Activated T-cell treated with anti-CD3 and anti-CD28 coated beads for 1 hour (primary cell): ENCODE measurements at regions not wholly inside any gene's neighbourhood (a gene's known extent, or its start where the extent isn't known, plus 50 kb on each side); places are given as distances from the start of the nearest gene placed in this dataset.

Experiments used
- DNase-seq: peaks from one replicate; pipeline ENCODE4 v3.0.0-alpha.2; 2020; ENCODE audit warnings: low read depth

- no peak for DNase-seq
Measured at GRCh38 chr18:72086421-72086820, 457.7 kb downstream of the CBLN2 start.

DNA sequence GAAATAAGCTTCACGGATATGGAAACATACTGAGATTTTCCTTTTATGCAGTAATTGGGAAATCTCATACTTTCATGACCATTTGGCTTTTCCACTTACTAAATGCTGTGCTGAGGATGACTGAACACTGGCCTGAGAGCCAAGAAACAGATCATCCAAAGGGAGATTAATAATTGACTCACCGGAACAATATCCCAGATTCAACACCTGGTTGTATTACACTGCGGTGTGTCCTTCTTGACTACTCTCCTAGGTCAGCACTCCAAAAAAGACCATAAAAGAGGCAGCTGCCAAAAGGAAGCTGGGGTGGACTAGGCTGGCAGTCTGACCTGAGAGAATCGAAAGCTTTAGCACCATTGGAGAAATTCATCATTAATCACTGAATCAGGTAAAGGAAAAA, 469.1 kb downstream of the CBLN2 start:
- DNase-seq, result no peak

GRCh38 chr18:72063001-72063400, 481.1 kb downstream of the CBLN2 start:
- DNase-seq, result no peak

DNA sequence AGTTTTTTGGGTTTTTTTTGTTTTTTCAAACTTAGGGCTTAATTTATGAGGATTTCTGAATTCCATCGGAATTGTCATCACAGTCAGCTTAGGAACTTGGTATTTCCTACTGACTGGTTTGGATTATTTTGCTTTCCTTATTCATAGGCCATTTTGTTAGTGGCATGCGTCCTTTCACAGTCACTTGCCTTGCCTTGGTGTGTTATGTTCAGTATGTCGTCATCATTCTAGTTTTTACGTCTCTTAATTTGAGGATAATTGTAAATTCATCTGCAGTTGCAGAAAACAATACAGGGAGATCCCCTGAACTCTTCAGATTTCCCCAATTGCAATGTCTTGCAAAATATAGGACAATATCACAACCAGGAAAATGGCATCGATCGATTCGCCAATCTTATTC, 485.3 kb downstream of the CBLN2 start:
- DNase-seq, result no peak

GRCh38 chr18:72056171-72056570, 488.0 kb downstream of the CBLN2 start:
- DNase-seq, result no peak

GRCh38 chr18:72041313-72042032, 502.7 kb downstream of the CBLN2 start:
- no peak for DNase-seq

- no peak for DNase-seq
Measured at GRCh38 chr18:72013427-72013850, 530.7 kb downstream of the CBLN2 start.

GRCh38 chr18:71998547-71999097, 545.5 kb downstream of the CBLN2 start:
- DNase-seq, result no peak

DNA sequence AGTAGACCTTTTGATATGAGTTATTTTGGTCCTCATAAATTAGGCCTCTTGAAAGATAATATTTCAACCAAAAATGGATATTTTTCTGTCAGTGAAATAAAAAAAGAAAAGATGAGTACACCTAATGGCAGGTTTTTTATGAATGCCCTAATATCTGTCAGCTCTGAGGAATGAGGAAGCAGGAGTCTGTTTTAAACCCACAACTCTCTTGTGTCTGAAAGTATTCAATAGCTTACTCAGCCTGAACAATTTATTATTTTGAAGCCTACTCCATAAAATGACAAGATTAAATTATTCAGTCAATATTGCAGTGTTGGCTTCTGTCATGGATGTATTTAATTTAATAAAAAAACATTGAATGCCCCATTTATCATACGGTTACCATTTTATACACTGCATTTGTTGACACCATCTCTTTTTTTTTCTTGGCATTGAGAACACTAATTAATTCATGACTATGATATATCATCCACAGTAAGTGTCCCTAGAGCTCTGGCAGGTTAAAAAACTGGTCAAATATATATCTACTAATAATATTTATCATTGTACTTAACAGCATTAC, 548.2 kb downstream of the CBLN2 start:
- DNase-seq, result no peak

DNA sequence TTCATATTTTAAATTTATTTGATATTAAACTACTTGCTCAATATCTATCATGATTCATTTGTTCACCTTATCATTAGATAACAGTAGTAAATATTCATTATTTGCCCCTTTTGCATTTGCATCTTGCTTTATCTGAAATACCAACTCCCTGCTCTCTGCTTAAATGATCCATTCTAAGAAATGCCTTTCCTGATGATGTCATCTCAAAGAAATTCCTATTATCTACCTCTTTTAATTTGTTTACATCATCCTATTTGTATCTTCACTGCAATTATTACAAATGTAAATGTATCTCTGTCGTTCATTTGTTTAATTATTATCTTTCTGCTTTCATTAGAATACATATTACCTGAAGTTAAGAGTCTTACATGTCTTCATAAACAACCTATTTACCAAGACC, 549.9 kb downstream of the CBLN2 start:
- no peak for DNase-seq

DNA sequence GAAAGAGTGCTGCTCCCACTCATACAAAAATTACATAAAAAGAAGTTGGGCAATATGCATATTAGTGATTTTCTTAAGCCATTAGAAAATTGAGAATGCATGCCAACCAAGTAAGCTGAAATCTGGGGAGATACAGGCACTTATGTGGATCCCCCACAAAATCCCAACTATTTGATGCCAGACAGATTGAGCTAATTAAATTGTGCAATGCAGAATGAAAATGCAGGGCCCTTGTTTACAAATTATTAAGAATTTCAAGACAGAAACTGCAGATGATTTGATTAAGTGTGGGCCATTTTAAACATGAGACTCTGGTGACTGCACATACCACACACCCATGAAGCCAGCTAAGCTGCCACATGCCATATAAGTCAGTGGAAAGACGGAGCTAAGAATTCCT, 554.5 kb downstream of the CBLN2 start:
- DNase-seq, result no peak

DNA sequence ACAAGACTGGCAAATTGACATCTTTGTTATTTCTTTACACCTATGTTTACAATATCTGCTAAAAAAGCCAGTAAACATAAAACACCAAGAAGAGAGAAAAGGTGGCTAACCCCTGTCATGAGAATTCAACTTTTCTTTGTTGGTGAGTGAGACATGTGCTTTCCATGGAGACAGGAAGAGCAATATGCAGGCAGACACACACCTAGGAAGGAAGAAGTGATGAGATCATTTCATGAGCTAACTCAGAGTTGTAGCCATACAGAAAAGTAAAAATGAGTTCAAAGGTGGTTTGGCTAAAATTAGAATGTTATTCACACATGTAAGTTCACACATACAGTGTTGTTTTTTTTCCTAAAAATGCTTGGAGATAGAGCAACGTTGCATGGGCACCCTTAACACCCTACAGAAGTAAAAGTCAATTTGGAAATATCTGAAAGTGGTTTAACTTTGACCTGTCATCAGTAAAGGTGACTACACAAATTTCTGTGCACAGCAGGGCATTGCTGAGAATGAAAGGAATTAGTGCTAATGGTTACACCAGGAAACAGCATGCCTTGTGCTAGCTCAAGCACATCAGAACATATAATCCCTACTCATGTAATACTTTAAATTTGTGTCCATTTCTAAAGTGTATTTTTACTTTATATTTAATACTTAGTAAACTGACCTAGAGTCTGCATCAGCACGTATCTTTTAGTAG, 557.6 kb downstream of the CBLN2 start:
- no peak for DNase-seq

DNA sequence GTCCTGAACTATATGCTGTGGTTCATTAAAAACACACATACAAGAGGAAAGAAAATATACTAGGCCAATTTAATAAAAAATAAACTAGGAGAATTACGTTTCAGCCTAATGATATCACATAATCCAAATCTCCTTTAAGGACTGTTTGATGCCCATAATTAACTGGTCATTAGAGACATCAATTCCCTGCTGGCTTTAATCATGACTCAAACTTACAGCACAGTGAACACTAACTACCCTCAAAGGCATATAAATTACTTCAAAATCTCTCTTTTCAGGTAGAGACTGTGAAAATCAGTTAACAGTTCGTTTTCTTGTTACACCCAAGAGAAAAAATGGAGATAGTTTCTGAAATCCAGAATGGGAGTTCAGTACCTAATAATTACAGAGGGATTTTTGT, 567.4 kb downstream of the CBLN2 start:
- no peak for DNase-seq

DNA sequence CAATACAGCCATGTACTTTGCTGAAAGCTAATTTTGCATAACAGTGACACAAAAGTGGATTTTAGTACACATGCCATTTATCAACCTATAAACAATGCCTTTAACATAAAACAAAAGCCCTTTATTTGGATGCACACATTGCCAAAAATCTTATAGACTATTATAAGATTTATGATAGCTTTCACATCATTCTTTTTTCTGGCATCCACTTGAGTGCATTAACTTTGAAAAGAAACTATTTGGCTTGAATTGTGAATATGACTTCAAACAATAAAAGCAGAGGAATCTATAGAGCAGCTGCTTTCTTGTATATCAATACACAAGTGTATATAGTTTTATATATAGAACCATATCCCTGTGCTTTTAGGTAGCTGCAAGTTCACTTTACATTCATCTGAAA, 577.4 kb downstream of the CBLN2 start:
- DNase-seq, result no peak

DNA sequence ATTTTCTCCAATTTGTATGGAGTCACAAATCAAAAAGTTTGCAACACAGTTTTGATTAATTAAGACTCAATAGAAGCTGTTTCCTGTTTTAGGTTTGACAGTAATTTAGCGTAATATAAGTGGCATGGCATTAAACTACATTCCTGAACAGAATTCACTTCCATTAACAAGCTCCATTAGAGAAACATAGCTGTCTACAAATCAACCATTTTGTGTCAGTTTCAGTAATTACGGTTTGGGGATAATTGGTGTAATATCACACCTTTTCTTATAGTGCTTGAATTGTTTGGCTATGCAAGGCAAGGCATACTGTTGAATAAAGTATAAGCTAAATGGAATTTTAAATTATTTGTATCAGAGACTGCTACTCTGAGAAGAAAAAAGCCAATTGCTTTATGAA, 585.5 kb downstream of the CBLN2 start:
- no peak for DNase-seq

DNA sequence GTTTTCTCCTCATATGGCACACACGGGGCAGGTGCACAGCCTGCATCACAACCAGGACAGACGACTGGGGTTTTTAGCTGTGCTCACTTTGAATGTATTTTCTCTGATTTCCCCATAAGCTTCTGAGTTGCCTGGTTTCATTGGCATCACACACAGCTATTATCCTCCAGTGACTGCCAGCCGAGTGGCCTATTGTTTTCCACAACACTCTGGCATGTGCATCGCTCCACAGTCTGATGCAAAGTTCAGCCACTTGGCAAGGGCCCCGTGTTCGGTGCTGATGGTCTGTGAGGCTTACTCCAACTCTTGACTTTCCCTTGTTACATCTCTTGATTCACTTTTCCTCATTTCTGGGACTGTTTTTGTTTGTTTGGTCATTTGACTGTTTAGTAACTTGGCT, 593.1 kb downstream of the CBLN2 start:
- DNase-seq, result no peak

DNA sequence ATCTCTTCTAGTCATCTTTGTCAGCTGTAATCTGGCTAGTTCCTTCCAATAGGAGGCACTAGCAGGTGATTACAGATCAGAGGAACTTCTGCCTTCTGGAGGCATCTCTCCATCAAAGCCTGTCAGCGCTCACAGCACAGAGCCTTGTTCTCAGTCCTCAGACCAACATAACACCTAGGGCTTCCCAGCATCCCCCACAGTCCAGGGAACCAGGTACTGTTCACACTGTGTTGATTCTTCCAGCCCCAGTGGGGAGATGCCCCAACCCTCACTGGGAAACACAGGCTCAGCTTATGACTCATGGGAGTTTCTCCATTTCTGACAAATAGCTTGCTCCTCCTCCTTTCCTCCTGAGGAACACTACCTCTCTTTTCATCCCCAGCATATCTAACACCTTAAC, 601.7 kb downstream of the CBLN2 start:
- no peak for DNase-seq

- no peak for DNase-seq
Measured at GRCh38 chr18:71939483-71939882, 604.7 kb downstream of the CBLN2 start.

DNA sequence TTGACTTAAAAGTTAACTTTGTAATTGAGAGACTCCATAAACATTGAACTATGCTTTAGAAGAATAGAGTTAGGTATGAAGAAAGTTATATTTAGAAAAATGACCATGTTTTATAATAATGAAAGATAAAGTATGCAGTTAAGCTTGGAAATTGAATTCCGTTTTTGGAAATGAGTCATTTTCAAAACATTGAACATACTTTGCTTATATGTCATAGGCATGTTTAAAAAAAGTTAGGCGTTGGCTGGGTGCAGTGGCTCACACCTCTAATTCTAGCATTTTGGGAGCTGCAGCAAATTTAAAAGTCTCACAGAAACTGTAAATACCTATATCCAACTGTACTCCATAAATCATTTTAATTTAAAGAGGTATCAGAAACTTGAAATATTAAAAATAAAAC, 607.4 kb downstream of the CBLN2 start:
- no peak for DNase-seq

- no peak for DNase-seq
Measured at GRCh38 chr18:71919211-71919610, 624.9 kb downstream of the CBLN2 start.

DNA sequence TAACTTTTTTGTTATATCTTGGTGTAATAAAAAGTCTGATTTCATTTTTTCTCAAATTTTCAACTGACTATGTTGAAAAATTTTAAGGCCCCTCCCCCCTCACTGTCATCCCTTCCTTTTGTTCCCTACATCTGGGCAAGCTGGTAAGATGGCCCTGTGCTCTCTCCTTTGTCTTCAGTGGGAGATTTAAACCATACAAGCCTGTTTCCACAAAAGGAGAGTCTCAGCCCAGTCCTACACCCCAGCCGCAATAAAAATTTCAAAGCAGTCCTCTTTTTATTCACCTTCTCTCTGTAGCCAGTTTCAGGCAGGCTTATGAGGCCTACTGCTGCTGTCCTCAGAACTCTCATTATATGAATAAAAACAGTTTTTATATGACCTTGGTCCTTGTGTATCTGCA, 630.5 kb downstream of the CBLN2 start:
- DNase-seq, result no peak

- no peak for DNase-seq
Measured at GRCh38 chr18:71902482-71902881, 641.7 kb downstream of the CBLN2 start.
